GM12875 (cell line): ENCODE measurements at regions not wholly inside any gene's neighbourhood (a gene's known extent, or its start where the extent isn't known, plus 50 kb on each side); places are given as distances from the start of the nearest gene placed in this dataset.
"Not testable (repeated sequence)": the region's sequence is repeated elsewhere in the genome, so short reads cannot be mapped to it uniquely, and the experiment has no call there.

Experiments used
- H3K4me3 ChIP-seq: one replicate; pipeline ENCODE4 v1.5.1; 2011; ENCODE audit warnings: low read depth, low read length, control low read depth
- CTCF ChIP-seq: IDR thresholded peaks from 2 replicates; pipeline ENCODE4 v1.5.1; 2011; ENCODE audit warnings: low read depth, mild to moderate bottlenecking, control low read depth, inconsistent platforms, low read length, moderate library complexity, borderline replicate concordance; ENCODE audit not compliant: insufficient read depth

DNA sequence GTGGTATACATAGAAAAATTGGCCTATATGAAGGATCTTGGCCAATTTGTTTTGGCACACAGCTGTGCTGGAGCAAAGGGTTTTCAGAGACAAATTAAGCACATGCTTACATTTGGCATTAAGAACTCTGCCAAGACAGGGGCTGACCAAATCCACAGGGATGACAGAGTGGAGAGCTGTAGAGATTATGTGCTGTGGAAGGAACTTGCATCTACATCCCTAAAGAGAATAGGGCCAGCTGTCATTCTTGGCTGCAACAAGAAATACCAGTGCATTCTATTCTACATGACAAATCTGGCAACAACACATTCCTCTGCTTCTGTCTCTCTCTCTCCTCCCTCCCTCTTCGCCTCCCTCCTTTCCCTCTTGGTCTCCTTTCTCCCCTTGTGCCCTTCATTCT lies 75.6 kb downstream of the POM121L12 start:
- no peak for TF ChIP-seq CTCF
- H3K4me3 ChIP-seq: no peak overlapping the region

DNA sequence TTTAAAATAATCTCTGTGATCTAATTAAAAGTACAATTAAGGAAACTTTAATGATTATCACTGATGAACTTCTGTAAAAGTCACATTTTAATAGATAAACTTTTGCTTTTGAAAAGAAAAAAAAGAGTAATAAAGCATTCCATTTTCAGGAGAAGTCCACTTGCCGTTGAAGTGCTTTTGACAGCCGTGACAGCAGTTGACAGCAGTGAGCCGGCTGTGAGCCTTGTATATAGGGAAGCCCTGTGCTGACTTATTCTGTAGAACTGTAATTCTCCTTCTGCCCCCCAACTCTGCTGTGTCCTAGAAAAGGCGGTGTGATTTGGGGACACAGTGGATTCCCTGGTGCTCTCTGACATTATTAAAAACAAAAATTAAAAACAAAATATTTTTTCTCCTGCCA lies 78.0 kb downstream of the POM121L12 start:
- no peak for TF ChIP-seq CTCF

DNA sequence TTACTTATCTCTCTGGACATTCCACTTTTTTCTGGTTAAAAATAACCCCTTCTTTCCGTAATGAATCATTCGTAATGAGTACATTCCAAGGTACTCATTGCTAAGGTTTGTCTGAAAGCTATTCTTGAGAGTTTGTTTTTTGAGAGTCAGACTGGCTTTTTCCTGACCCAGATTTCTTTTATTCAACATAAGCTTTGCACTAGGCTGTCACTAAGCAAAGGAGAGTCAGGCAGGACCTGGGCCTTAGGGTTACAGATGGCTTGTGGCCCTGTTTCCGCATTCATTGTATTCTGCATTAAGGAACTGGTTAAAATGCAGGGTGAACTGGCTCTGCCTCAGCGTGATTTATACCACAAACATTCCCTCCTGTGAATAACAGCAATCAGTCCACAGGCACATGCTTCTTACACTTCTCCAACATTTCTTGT lies 84.1 kb downstream of the POM121L12 start:
- no peak for TF ChIP-seq CTCF
- no peak overlapping the region for H3K4me3 ChIP-seq

More for the DNA sequence above, 78.0 kb downstream of the POM121L12 start:
- no peak overlapping the region for H3K4me3 ChIP-seq

DNA sequence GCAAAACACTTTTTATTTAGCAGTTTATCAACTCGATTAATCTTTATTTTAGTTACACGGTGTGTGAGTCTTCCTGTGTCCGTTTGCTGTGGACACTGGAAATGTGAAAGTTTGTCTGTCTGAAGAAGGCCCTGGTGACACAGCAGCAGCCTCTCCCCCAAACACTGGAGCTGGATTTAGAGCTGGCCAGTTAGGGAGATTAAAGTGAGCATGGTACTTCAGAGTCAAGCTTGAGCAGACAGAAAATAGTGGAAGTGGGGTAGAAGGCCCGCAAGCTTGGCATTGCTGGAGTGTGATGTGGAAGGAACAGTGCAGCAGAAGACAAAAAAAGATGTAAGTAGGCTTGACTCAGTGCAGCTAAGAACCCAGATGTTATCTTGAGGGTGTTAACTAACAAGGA lies 85.9 kb downstream of the POM121L12 start:
- no peak for TF ChIP-seq CTCF
- no peak overlapping the region for H3K4me3 ChIP-seq

DNA sequence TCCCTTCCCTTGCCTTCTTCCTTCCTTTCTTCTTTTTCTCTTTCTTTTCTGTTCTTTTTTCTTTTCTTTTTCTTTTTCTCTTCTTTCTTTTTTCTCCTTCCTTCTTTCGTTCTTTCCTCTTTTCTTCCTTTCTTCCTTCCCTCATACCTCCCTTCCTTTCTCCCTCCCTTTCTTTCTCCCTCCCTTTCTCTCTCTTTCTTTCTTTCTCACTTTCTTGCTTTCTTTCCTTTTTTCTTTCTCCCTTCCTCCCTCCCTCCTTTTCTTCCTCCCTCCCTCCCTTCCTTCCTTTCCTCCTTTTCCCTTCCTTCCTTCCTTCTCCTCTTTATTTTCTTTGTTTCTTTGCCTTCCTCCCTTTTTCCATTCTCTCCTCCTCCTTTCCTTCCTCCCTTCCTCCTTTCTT lies 96.3 kb downstream of the POM121L12 start:
- H3K4me3 ChIP-seq: no peak overlapping the region
- TF ChIP-seq CTCF: no peak

DNA sequence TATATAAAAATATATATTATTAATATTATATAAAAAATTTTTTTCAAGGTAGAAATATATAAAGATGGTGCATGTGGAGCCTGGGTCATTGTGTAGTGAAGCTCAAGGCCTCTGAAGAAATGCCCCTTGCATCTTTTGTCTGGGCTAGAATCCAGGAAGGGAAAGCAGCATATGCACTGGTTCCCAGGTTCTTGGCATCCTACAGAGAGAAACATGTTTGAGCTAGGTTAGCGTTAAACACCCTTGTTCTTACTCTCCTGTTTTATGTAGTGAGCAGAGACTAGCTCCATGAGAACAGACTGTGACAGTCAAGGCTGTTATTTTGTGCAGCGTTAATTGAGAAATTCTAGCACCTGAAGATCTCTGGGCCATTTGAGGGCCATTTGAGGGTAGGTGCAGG lies 116.1 kb downstream of the POM121L12 start:
- H3K4me3 ChIP-seq: no peak overlapping the region
- TF ChIP-seq CTCF: no peak

- not testable (repeated sequence) for H3K4me3 ChIP-seq
These were observed 151.8 kb downstream of the POM121L12 start for GRCh38 chr7:53187184-53187583.

DNA sequence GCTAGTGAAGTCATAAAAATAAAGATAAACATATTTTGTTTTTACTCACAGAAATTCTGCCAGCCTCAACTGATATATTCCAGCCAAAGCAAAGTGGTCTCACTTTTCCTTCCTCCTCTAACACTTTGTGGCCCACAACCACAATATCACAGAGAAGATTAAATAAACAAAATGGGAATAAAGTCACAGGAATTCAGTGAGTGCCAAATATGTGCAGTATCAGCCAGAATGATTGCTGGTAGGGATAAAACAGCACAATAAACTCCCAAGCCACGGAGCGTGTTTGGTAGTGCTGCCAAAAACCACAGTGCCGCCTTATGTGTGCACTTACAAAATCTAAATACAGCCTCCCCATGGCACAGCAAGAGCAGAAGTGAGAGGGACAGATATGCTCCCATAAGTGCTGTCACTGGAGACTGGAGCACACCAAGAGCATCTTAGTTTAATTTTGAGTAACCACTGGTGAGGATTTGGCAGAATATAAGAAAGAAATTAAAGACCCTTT lies 155.8 kb downstream of the POM121L12 start:
- no peak overlapping the region for H3K4me3 ChIP-seq
- no peak for TF ChIP-seq CTCF
